Astrocyte of the cerebellum (primary cell): ENCODE measurements at regions not wholly inside any gene's neighbourhood (a gene's known extent, or its start where the extent isn't known, plus 50 kb on each side); places are given as distances from the start of the nearest gene placed in this dataset.

ENCODE experiments used
- DNase-seq: peaks from one replicate; pipeline ENCODE4 v3.0.0-alpha.2; 2011; ENCODE audit warnings: low read depth
- H3K4me3 ChIP-seq: 2 replicates; pipeline ENCODE4 v1.5.1; 2011; ENCODE audit warnings: mild to moderate bottlenecking, low read depth, low read length, moderate library complexity
- in situ Hi-C: cut with HindIII; loops from 2 replicates; pipeline ENCODE4 v1.10.0; 2017; ENCODE audit warnings: low sequenced_read_pairs
- TF ChIP-seq, protein P1 (sequence below): IDR thresholded peaks from 2 replicates; pipeline ENCODE4 v1.5.1; 2012; ENCODE audit warnings: low read length, low read depth, moderate library complexity, mild to moderate bottlenecking; ENCODE audit errors: missing control alignments

DNA sequence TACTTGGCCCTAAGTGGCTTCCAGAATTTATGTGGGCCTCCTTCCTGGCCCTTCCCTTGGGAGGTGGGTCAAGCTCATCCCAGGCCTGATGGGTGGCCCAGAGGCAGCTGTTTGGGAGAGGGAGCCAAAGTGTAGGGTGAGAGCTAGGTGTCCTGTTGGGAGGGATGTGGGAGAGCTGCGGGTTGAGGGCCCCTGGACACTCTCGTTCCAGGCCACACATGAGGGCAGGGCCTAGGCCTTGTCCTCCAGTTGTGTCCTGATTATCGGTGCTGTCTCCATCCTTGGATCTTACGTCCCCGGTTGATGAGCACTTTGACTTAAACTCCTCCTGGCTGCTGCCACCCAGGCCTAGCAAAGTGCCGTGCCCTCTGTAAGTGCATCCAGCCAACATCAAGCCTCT, 177.5 kb upstream of the VASH1 start:
- no peak for DNase-seq
- no peak overlapping the region for H3K4me3 ChIP-seq
- TF ChIP-seq, protein P1, sequence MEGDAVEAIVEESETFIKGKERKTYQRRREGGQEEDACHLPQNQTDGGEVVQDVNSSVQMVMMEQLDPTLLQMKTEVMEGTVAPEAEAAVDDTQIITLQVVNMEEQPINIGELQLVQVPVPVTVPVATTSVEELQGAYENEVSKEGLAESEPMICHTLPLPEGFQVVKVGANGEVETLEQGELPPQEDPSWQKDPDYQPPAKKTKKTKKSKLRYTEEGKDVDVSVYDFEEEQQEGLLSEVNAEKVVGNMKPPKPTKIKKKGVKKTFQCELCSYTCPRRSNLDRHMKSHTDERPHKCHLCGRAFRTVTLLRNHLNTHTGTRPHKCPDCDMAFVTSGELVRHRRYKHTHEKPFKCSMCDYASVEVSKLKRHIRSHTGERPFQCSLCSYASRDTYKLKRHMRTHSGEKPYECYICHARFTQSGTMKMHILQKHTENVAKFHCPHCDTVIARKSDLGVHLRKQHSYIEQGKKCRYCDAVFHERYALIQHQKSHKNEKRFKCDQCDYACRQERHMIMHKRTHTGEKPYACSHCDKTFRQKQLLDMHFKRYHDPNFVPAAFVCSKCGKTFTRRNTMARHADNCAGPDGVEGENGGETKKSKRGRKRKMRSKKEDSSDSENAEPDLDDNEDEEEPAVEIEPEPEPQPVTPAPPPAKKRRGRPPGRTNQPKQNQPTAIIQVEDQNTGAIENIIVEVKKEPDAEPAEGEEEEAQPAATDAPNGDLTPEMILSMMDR: no peak
- in situ Hi-C loops: no loop called here

DNA sequence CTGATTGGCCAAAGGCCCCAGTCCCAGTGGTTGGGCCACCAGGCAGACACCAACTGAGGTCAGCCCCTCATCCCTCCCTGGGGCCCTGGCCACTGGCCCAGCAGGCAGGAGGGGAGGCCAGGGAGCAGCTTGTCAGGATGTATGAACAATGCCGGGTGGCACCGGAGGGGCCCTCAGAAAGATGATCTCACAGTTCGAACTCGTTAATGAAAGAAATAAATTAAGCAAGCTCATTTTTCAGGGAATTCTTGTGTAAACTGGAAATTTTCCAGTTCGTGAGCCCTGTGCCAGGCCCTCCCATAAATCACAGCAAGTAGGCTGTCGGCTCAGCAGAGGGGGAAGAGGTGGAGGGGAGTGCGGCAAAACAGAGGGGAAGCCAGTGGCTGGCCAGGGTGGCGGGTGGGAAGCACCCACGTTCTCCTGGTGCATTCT, 177.0 kb upstream of the VASH1 start:
- DNase-seq: peak; percentile 5
- H3K4me3 ChIP-seq: no peak overlapping the region
- TF ChIP-seq, protein P1: no peak
- in situ Hi-C loops: no loop called here

DNA sequence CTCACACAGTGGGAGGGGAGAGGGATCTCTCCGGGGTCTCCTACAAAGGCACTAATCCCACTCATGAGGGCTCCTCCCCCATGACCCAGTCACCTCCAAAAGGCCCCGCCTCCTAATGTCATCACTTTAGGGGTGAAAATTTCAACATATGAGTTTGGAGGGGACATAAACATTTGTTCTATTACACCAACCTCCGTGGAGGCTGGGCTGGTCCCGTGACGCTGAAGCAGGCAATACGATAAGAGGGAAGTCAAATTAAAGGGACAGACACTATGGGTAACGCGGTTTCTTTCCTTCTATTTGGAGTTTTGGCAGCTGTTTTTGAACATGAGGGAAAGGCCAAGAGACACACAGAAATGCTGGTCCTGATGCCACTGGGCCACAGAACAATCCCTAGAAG, 175.7 kb upstream of the VASH1 start:
- H3K4me3 ChIP-seq: no peak overlapping the region
- TF ChIP-seq, protein P1: no peak
- DNase-seq: no peak
- in situ Hi-C loops: no loop called here

DNA sequence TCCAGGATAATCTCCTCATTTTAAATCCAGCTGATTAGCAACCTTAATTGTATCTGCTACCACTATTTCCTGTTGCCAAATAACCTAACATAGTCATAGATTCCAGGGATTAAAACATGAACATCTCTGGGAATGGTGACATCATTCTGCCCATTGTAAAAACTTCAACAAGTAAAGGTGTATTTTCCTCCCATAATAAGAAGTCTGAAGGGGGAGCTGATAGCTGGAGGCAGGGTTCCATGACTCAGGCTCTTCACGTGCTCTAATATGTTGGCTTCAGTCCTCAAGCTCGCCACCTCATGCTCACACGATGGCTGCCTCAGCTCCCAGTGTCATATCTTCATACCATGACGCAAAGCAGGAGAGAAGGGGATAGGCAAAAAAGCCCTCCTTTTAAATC, 172.0 kb upstream of the VASH1 start:
- TF ChIP-seq, protein P1: no peak
- in situ Hi-C loops: no loop called here
- no peak for DNase-seq
- H3K4me3 ChIP-seq: no peak overlapping the region

- no peak overlapping the region for H3K4me3 ChIP-seq
- DNase-seq: no peak
- in situ Hi-C loops: no loop called here
- TF ChIP-seq, protein P1: no peak
Observed at GRCh38 chr14:76591266-76591665, 170.0 kb upstream of the VASH1 start.

GRCh38 chr14:76595266-76595665, 166.0 kb upstream of the VASH1 start:
- H3K4me3 ChIP-seq: no peak overlapping the region
- in situ Hi-C loops: no loop called here
- no peak for DNase-seq

More at GRCh38 chr14:76595266-76595665, 166.0 kb upstream of the VASH1 start:
- TF ChIP-seq, protein P1: no peak
